Stimulated activated CD4-positive, alpha-beta T cell treated with anti-CD3 and anti-CD28 coated beads, Interleukin-15, amount 100 ng/mL, for 48 hours (primary cell): ENCODE measurements at regions not wholly inside any gene's neighbourhood (a gene's known extent, or its start where the extent isn't known, plus 50 kb on each side); places are given as distances from the start of the nearest gene placed in this dataset.

Source experiments
- DNase-seq, 2 donors: peaks; one replicate each; pipeline ENCODE4 v3.0.0-alpha.2; 2020; ENCODE audit warnings: low read depth in 2 of 2

DNA sequence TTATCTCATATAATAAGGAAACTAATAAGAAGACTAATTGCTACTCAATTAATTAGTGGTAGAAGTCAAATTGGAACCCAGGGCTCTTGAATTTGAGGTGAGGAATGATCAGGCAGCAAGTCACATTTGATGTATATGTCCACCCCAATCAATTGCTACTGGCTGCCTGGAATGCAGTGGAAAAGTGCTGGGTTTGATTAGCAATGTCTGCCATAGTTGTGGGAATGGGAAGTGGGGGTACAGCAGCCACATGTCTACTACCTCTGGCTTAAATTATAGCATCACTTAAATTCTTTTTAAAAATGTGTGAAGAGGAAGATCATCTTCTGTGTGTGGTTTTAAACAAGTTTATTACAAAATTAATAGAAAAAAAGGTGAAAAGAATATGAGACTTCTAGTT is 50.8 kb upstream of the NAV2 start:
- DNase-seq: no peak

DNA sequence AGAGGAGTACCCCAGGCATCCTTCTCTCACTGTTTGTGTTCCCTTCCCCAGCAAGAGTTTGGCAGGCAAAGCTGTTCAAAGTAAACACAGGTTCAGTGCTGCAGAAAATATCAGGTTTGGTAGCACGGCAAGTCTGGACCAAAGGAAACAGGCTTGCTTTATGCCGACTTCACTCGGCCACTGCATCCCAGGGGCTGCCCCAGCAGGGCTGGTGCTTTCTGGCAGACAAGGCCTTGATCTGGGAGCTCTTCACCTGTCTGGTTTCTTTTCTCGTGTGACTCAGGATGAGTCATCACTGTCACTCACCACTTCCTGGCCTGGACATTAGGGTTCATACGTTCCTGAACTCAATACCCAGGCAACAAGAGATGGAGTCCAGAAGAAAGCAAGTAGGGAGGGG is 52.6 kb upstream of the NAV2 start:
- no peak for DNase-seq

DNA sequence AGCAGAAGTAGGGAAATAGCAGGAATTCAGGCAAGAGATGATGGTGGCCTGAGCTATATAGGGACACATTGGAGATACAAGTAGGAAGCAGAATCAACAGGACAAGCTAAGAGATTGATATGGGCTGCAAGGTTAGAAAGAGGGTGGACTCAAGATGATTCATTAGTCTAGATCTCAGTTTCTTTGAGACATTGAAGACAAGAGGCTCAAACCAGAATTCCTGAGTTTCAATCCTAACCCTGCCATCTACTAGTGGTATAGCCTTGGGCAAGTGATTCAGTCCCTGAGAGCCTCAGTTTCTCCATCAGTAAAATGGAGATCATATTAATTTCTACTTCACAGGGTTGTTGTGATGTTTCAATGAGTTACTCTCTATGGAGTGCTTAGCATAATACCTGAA is 53.1 kb upstream of the NAV2 start:
- DNase-seq: no peak

DNA sequence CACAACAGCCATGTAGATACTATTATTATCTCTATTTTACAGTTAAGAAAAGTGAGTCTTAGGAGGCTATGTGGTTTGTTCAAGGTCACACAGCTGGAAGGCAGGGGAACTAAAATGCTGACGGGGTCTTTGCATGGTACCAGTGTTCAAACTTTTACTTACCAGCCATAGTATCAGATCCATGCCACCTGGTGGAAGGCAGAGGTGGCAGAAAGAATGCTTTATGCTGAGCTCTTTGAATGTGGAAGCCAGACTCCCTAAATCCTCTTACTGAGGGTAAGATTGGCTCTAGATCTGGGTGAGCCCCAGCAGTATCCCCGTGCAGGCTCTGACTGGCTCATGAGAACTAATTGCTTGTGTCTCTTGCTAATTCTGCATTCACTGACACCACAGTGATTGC is 54.3 kb upstream of the NAV2 start:
- DNase-seq: no peak

DNA sequence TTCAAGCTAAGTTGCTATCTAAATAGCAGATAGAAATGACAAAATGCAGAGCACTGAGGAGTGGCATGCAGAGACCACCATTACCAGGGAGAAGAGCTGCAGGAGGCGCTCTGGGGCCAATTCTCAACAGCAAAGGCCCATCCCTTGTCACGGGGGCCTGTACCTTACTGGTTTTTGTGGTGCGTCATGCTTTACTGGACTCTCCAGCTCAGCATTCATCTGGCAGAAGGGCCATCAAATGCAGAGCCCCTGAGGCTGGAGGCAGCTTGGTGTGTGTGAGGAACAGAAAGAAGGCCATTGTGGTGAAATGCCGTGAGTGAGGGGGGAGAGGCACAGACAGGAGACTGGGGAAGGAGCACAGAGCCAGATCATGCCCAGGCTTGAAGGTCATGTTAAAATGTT is 56.5 kb upstream of the NAV2 start:
- DNase-seq: no peak

DNA sequence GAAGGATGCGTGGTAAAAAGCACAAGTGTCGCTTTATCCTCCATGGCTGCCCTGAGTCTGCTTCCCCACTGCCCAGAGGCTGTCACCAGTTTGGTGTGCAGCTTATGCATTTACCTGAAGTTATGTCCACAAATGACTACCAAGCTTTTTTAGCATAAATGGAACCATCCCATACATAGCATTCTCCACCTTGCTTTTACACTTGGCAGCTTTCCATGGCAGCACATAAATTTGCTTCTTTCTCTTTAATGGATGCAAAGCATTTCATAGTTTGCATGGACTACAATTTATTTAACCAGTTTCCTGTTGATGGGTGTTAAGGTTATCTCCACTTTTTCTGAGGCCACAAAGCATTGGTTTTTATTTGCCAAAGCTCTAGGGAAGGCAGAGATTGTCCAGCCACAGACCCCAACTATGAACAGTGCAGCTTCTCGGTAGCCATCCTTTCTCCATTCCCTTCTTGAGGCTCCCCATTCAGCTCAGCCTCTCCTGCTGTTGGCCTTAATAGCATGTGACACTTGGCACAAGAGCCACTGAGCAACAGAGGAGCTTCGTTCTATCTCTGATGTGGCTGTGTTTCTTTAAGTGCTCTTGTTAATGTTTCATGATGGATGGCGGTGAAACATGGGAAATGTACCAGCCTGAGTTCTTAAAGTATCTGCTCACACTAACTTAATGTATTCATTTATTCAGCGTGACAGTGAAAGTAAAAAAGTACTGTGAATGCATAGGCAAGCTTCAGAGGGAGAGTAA is 59.8 kb upstream of the NAV2 start:
- DNase-seq: no peak

DNA sequence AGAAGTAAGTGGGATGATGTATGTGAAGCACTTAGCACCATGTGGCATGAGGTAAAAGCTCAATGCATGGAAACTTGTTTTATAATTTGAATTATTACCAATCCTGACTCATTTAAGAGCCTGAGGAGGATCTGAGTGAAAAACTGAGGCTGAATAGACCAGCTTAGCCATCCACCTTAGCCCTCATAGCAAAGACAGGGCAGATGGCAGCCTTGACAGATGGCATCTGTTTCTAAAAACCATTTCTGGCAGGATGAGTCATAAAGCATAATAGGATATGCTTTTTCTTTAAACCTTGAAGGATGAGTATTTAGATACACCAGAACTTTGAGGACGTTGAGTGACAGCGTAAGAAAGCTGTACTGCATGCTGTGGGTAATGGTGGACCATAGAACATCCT is 61.0 kb upstream of the NAV2 start:
- DNase-seq: no peak

DNA sequence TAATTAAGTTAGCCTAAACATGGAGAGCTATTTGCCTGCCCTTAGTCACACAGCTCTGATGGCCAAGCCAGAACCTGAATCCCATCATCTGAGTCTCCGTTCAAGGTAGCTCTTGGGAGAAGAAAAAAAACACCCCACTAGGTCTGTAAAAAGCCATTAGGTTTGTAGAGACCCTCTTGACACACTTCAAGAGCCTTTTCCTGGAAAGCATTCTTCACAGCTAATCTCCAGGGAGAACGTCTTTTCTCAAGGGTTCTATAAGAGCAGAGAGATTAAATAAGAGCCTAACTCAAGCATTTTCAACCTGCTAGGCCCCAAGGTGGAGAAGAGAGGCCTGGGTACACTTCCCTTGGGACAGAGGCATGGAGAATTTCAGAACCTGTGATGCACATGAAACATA is 61.6 kb upstream of the NAV2 start:
- DNase-seq: no peak

DNA sequence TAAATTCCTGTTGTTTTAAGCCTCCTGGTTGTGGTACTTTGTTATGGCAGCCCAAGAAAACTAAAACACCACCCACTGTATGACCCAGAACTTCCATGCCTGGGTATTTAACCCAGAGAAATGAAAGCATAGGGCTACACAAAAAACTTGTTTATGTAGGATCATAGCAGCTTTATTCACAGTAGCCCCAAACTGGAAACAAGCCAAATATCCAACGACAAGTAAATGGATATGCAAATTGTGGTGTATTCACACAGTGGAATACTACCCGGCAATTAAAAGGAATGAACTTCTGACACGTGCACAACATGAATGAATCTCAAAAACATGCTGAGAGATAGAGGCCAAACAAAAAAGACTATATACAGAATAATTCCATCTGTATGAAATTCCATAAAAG is 62.2 kb upstream of the NAV2 start:
- DNase-seq: no peak

DNA sequence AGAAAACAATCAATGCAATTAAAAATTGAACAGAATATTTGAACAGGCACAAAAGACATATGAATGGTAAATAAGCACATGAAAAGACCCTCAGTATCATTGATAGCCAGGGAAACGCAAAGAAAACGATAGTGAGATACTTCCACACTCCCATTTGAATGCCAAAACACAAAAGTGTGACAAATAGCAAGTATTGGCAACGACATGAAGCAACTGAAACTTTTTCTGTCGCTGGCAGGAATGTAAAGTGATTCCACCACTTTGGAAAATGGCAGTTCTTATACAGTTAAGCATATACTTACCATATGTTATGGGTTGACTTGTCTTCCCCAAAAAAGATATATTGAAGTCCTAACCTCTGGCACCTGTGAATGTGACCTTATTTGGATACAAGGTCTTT is 62.9 kb upstream of the NAV2 start:
- DNase-seq: no peak

DNA sequence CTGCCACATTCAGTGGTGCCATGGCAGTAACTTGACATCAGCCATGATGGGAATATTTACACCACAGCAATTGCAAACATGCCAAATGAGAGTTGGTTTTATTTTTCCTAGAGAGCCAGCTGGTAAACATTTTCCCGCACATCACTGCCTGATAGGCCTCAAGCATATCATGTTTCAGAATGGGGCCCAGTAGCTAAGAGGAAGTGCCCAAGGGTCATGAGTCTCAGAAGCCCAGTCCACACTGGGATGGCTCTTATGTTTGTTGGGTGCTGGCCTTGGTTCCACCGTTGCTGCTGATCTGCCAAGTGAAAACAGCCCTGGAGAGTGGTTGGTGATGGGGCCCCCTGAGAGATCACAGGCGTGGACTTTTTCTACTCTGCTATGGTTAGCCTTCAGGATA is 64.3 kb upstream of the NAV2 start:
- no peak for DNase-seq

DNA sequence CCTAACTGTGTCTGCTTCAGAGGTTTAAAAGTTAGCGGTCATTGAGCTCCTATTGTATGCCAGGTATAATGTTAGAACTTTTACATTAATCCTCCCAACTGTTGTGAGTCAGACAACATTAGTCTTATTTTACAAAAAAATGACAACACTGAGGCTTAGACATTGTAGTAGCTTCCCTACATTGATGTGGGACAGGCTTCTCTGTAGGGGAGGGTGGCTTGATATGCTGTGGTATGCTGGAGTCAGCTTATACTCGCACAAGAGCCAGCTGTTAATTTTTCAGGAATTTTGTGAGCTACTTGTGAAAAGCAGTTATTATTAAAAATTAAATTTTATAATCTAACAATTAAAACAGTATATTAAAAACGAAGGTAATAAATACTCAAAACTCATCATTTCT is 64.8 kb upstream of the NAV2 start:
- DNase-seq: no peak

DNA sequence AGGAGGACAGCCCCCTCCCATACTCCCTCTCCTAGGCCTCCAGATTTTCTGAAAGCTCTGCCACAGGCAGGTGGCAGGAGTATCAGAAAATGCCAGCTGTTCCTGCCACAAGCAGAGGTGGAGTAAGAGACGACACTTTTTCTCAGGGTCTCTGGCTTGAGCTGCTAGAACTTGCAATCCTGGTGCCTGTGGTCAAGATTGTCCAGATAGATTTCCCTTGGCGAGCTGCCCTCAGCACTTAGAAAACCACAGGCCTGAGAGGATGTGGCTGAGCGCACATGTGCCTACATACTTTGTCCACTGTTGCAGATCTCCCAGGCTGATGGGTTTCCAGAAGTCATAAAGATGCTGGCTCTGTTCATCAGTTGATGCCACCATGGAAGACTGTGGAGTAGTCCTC is 65.7 kb upstream of the NAV2 start:
- DNase-seq: no peak

DNA sequence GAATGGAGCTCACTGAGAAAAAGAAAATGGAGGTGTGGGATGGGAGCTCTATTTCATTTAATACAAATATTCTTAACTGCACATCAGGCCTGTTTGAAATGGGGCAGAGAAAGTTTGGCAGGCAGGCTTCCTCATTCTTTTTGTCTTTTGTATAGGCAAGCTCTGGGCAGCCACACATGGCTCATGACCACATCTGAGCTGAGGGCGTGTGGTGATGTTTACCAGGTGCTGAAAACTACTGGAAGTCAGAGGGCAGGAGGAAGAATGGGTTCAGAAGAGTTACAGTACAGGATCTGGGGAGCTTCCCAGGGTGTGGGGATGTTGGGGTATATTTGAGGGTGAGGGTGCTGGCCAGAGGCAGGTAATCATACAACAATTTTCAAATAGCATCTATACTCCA is 66.3 kb upstream of the NAV2 start:
- no peak for DNase-seq

DNA sequence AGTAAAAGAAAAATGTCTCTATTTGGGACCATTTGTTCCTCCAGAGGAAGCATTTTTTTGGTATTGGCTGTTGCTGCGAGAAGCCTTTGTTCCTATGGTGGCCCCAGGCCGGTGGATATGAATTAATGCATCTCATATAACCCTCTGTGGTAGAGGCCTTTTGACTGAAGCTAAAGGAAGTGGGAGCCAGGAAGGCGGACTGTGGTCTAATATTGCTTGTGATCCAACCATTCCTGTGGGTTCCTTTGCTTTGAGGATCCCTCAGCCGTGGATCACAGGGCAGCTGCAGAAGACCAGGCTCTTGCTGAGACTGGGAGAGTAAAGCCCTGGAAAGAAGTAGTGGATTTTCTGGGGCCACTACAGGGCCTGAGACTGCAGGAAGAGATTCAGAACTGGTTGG is 68.3 kb upstream of the NAV2 start:
- no peak for DNase-seq

DNA sequence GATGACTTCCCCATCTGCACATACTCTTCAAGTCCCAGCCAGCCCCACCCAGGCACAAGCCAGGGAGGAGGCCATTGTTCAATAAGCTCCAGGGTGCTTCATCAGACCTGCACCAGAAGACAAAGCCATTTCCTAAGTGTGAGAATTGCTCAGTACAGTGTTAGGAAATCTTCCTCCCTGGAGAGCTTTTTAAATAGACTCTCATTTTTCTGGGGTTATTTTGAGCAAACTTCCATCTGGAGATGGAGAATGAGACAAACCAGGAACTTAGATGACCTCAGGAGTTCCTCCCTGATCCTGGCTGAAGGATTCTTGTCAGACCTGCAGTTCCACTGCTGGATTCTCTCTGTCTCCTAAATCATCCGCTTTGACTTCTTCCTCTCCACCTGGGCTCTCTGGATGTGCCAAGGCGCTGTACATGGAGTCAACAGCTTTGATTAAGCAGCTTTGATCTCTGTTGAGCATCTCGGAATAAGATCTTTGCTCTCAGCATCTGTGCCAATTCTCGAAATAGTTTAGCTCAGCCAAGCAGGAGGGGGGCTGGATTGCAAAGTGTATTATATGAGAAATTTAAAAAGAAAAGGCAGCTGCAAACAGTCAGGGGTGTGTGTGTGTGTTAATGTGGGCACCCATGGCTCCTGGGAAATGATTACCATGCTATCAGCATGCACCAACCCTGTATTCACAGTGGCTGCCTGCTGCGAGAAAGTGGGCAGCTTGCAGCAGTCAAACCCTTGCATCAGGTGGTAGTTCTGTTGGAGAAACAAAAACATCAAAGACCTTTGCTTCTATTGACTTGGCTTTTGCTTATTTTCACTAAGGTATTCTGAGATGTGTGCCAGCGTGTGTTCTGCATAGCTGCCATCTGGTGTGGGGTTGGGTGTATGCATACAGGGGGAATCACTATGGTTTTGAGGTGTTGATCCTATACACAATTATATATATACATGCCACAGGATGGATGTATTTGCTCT is 70.2 kb upstream of the NAV2 start:
- no peak for DNase-seq

DNA sequence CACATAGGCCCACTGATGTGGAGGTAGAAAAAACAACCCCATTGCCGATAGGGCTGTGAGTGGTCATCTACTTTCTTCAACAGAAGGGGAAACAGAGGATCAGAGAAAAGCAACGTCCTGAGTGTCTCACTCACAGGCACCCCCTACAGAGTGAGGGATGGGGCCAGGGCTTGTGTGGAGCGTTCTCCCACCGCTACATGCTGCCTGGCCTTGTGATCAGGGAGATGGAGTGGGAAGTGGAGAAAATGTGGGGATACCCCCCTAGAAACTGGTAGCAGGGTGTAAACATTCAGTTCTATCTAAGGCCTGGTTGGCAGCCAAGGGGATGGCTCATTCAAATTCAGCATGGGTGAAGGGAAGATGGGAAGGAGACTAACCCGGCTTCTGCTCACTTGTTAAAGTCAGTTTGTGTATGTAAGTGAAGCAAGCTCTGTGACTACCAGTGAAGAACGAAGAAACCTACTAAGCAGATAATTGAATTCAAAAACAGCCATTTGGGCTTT is 73.0 kb upstream of the NAV2 start:
- no peak for DNase-seq

DNA sequence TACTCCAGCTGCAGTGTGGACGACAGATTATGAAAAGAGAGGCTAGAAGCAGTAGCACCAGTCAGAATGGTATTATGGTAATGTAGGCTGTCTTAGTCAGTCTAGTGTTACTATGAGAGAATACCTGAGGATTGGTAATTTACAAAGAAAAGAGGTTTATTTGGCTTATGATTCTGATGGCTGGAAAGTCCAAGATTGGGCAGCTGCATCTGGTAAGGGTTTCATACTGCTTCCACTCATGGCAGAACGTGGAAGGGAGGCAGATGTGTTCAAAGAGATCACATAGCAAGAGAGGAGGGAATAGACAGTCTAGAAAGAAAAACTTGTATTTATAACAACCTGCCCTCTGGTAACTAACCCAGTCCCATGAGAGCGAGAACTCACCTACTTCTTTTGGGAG is 77.3 kb upstream of the NAV2 start:
- DNase-seq: no peak

DNA sequence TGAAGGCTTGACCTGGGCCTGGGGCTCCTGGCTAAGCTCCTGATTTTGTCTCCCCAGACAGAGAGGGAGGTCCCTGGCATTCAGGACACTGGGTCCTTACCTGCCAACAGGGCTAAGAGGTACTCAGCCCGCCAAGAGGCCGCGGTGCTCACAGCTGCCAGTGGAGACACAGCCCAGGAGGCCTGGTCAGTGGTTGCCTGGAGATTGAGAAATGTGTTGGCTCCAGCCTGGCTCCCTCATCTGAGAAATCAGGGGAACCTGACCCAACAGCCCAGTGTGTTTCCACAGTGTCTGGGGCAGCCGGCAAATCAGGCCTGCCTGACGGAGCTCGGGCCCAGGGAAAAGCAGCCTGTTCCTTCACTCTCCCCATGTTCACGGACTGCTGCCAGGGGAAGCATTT is 79.4 kb upstream of the NAV2 start:
- DNase-seq: no peak

DNA sequence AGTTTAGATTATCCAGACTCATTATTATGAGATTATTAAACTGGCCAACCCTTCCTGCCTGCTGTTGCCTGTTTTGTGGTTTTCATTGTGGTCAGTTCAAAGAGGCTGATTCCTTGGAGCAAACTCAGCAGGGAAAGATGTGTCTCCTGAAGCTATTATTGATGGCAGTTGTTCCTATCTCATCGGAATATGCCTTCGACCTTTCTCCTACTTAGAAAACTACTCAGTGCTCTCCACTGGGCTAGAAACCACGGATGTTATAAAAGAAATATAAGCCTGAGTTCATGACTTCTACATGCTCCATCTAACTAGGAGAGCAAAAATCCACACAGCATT is 80.2 kb upstream of the NAV2 start:
- no peak for DNase-seq

DNA sequence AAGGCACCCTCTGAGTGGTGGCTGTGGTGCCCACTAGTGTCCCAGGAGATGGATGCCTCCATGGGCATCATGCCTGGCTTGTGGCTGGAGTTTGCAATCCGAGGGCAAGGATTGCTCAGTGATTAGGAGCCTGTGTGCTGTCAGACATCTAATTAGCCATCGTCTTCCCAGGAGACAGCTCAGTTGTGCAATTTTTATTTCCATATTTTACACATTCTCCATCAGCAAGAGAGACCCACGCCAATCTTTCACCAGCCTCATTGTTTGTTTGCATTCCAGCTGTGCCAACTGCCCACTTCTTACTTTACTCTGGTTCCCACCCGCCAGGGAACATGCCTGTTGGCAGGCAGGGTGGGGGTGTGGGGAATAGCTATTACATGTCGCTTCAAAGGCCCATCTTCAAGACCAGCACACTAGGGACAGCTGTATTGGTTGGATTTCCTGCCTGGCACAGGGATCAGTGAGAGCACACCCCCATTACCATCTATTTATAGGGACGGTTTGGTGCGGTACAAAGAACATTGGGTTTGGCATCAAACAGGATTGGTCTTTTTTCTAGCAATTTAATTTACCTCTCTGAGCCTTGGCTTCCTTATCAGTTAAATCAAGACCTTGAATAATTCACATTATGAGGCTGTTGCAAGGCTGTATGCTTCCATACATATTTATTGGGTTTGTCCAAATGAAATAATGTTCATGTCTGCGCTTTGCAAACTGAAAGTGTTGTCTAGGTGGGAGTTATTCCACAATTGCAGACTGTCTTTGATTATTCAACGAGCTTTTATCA is 80.7 kb upstream of the NAV2 start:
- DNase-seq: no peak

DNA sequence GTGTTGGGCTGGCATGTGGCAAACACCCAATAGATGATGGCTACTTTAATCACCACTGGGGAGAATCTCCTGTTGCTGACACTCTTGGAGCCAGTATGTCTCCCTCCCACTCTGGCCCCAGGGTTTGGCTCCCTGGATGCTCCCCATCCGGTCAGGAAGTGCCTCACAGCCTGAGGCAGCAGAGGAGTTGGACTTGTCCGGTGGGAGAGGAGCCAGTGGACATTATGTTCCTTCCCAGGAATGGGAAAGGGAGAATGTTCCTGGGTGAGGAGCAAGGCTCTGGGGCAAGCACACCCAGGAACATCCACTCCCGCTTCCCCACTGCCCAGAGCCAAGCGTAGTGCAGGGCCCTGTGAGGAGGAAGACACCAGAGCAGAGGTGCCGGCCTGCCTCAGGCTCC is 84.6 kb upstream of the NAV2 start:
- DNase-seq: no peak
